Liver (tissue), 3 donors: ENCODE measurements at regions not wholly inside any gene's neighbourhood (a gene's known extent, or its start where the extent isn't known, plus 50 kb on each side); places are given as distances from the start of the nearest gene placed in this dataset.

Source experiments
- EGR1 ChIP-seq, 2 donors: IDR thresholded peaks; 2 replicates each; pipeline ENCODE4 v1.6.1; 2016 to 2018; ENCODE audit warnings: antibody characterized with exemption in 2 of 2, low read depth in 2 of 2
- FOXA1 ChIP-seq: IDR thresholded peaks from 2 replicates; pipeline ENCODE4 v1.6.1; 2016; ENCODE audit warnings: antibody characterized with exemption
- GABPA ChIP-seq, 2 donors: IDR thresholded peaks in 1 of 2; conservative IDR thresholded peaks in 1 of 2; 2 replicates each; pipeline ENCODE4 v1.6.1; 2016; ENCODE audit warnings: antibody characterized with exemption in 2 of 2, mild to moderate bottlenecking in 1 of 2, moderate library complexity in 1 of 2
- HNF4G ChIP-seq: IDR thresholded peaks from 2 replicates; pipeline ENCODE4 v1.6.1; 2016; ENCODE audit warnings: antibody characterized with exemption
- JUND ChIP-seq, 2 donors: IDR thresholded peaks; 2 replicates each; pipeline ENCODE4 v1.6.1; 2016; ENCODE audit warnings: antibody characterized with exemption in 2 of 2
- MAX ChIP-seq: IDR thresholded peaks from 2 replicates; pipeline ENCODE4 v1.6.1; 2016; ENCODE audit warnings: antibody characterized with exemption
- NR2F2 ChIP-seq: IDR thresholded peaks from 2 replicates; pipeline ENCODE4 v1.6.1; 2016; ENCODE audit warnings: antibody characterized with exemption
- RAD21 ChIP-seq, 2 donors: IDR thresholded peaks; 2 replicates each; pipeline ENCODE4 v1.6.1; 2016; ENCODE audit warnings: antibody characterized with exemption in 2 of 2, mild to moderate bottlenecking in 2 of 2
- RXRA ChIP-seq, 2 donors: IDR thresholded peaks; 2 replicates each; pipeline ENCODE4 v1.6.1; 2017 to 2018; ENCODE audit warnings: antibody characterized with exemption in 2 of 2, mild to moderate bottlenecking in 1 of 2
- SP1 ChIP-seq: IDR thresholded peaks from 2 replicates; pipeline ENCODE4 v1.6.1; 2018; ENCODE audit warnings: antibody characterized with exemption, mild to moderate bottlenecking
- TAF1 ChIP-seq: conservative IDR thresholded peaks from 2 replicates; pipeline ENCODE4 v1.6.1; 2016; ENCODE audit warnings: antibody characterized with exemption, mild to moderate bottlenecking
- YY1 ChIP-seq: IDR thresholded peaks from 2 replicates; pipeline ENCODE4 v1.6.1; 2016; ENCODE audit warnings: antibody characterized with exemption, mild to moderate bottlenecking
- TF ChIP-seq, protein P1 (sequence below): fragments of 150-350 bp; IDR thresholded peaks from 2 replicates; pipeline ENCODE4 v1.5.1; 2017; ENCODE audit warnings: improper control_type of control experiment, low read depth, low read length; ENCODE audit not compliant: missing input control
- donor health status: healthy.
- donor health status: healthy.

DNA sequence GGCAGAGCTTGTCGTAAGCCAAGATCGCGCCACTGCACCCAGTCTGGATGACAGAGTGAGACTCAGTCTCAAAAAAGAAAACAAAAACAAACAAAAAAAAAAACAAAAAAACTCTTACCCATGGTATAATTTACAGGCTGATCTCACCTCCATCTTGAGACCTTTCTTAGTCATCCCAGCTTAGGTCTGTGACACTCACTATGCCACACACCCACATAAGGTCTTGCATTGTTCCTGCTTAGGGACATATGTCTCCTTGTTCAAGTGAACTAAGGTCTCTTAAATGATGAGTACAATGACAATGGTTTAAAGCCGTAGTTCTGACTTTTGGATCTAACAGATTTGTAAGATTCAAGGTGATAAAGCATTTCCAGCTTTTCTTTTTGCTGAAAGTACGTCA, 360.2 kb upstream of the ARHGEF26 start:
- TF ChIP-seq, protein P1, sequence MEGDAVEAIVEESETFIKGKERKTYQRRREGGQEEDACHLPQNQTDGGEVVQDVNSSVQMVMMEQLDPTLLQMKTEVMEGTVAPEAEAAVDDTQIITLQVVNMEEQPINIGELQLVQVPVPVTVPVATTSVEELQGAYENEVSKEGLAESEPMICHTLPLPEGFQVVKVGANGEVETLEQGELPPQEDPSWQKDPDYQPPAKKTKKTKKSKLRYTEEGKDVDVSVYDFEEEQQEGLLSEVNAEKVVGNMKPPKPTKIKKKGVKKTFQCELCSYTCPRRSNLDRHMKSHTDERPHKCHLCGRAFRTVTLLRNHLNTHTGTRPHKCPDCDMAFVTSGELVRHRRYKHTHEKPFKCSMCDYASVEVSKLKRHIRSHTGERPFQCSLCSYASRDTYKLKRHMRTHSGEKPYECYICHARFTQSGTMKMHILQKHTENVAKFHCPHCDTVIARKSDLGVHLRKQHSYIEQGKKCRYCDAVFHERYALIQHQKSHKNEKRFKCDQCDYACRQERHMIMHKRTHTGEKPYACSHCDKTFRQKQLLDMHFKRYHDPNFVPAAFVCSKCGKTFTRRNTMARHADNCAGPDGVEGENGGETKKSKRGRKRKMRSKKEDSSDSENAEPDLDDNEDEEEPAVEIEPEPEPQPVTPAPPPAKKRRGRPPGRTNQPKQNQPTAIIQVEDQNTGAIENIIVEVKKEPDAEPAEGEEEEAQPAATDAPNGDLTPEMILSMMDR: no peak
- no peak for TF ChIP-seq JUND (IDR thresholded peaks at IDR 0.05)
- no peak for TF ChIP-seq EGR1 (IDR thresholded peaks at IDR 0.05; ENCODE audit: low read depth in 2 of 2)
- TF ChIP-seq MAX: no peak
- TF ChIP-seq NR2F2: no peak
- TF ChIP-seq RAD21 (IDR thresholded peaks at IDR 0.05): no peak
- no peak for TF ChIP-seq RXRA (IDR thresholded peaks at IDR 0.05)
- TF ChIP-seq GABPA (IDR thresholded peaks at IDR 0.05 in 1 of 2, conservative IDR thresholded peaks at IDR 0.05 in 1 of 2): no peak
- TF ChIP-seq SP1: no peak
- TF ChIP-seq YY1: no peak
- no peak for TF ChIP-seq HNF4G
- TF ChIP-seq TAF1: no peak
- TF ChIP-seq FOXA1: no peak
